Fibroblast of lung (primary cell): ENCODE measurements at regions not wholly inside any gene's neighbourhood (a gene's known extent, or its start where the extent isn't known, plus 50 kb on each side); places are given as distances from the start of the nearest gene placed in this dataset.
"Not testable (repeated sequence)": the region's sequence is repeated elsewhere in the genome, so short reads cannot be mapped to it uniquely, and the experiment has no call there.

Experiments
- DNase-seq, 2 donors: peaks; one replicate each; pipeline versions ENCODE4 v3.0.0 to v3.0.0-alpha.2; 2010; ENCODE audit warnings: low read depth in 2 of 2
- H2AFZ ChIP-seq: 2 replicates; pipeline ENCODE4 v1.5.1; 2012; ENCODE audit warnings: low read length, control low read depth, inconsistent platforms
- H3K27ac ChIP-seq: 2 replicates; pipeline ENCODE4 v1.5.1; 2011; ENCODE audit warnings: low read length, control low read depth; ENCODE audit not compliant: insufficient read depth
- H3K27me3 ChIP-seq: 2 replicates; pipeline ENCODE4 v1.5.1; 2011; ENCODE audit warnings: mild to moderate bottlenecking, low read length; ENCODE audit not compliant: control insufficient read depth, insufficient read depth
- H3K36me3 ChIP-seq: 2 replicates; pipeline ENCODE4 v1.5.1; 2011; ENCODE audit warnings: low read length; ENCODE audit not compliant: control insufficient read depth, insufficient read depth
- H3K4me1 ChIP-seq: 2 replicates; pipeline ENCODE4 v1.5.1; 2011; ENCODE audit warnings: low read length; ENCODE audit not compliant: control insufficient read depth, insufficient read depth; ENCODE audit errors: extremely low read depth
- H3K4me2 ChIP-seq: 2 replicates; pipeline ENCODE4 v1.5.1; 2011; ENCODE audit warnings: low read length, control low read depth; ENCODE audit not compliant: insufficient read depth; ENCODE audit errors: extremely low read depth
- H3K4me3 ChIP-seq, 4 experiments: fragments of 200-600 bp in 1 of 4; sonication (generic) in 1 of 4; replicated peaks in 1 of 4; 2 replicates each; pipeline ENCODE4 v1.5.1; 2011 to 2016; ENCODE audit warnings: low read length in 4 of 4, low read depth in 3 of 4, mild to moderate bottlenecking in 3 of 4, control low read depth in 2 of 4, inconsistent platforms in 1 of 4, mixed read lengths in 1 of 4; ENCODE audit not compliant: insufficient read depth in 1 of 4; ENCODE audit errors: control extremely low read depth in 1 of 4
- H3K79me2 ChIP-seq: 2 replicates; pipeline ENCODE4 v1.5.1; 2012; ENCODE audit warnings: mild to moderate bottlenecking, low read length, inconsistent platforms; ENCODE audit not compliant: control insufficient read depth, insufficient read depth
- H3K9ac ChIP-seq: 2 replicates; pipeline ENCODE4 v1.5.1; 2011; ENCODE audit warnings: mild to moderate bottlenecking, low read length, control low read depth; ENCODE audit not compliant: insufficient read depth
- H3K9me3 ChIP-seq: 2 replicates; pipeline ENCODE4 v1.5.1; 2012; ENCODE audit warnings: low read depth, low read length; ENCODE audit not compliant: control insufficient read depth, insufficient read depth
- H4K20me1 ChIP-seq: 2 replicates; pipeline ENCODE4 v1.5.1; 2011; ENCODE audit warnings: low read length; ENCODE audit not compliant: control insufficient read depth, insufficient read depth; ENCODE audit errors: extremely low read depth
- CTCF ChIP-seq, 2 donors: IDR thresholded peaks in 1 of 2; conservative IDR thresholded peaks in 1 of 2; 1 replicate in 1 of 2; 2 replicates in 1 of 2; pipeline ENCODE4 v1.5.1; 2011 to 2012; ENCODE audit warnings: low read length in 2 of 2, control low read depth in 1 of 2, inconsistent platforms in 1 of 2, low read depth in 1 of 2, mild to moderate bottlenecking in 1 of 2

GRCh38 chr11:67792273-67792990 lies 118.0 kb upstream of the ALDH3B2 start:
- DNase-seq, H3K9me3 ChIP-seq, H4K20me1 ChIP-seq, H3K27me3 ChIP-seq, H3K4me3 ChIP-seq, H3K4me2 ChIP-seq, H2AFZ ChIP-seq, H3K79me2 ChIP-seq, H3K9ac ChIP-seq, H3K36me3 ChIP-seq, H3K4me1 ChIP-seq, H3K27ac ChIP-seq: not testable (repeated sequence)
- TF ChIP-seq CTCF (conservative IDR thresholded peaks at IDR 0.05 in 1 of 2, IDR thresholded peaks at IDR 0.05 in 1 of 2; ENCODE audit: low read depth in 1 of 2, low read length in 2 of 2) = peak; percentile 22 to 40

GRCh38 chr11:67791598-67792170 lies 117.3 kb upstream of the ALDH3B2 start:
- H3K27ac ChIP-seq, H3K4me3 ChIP-seq, H3K4me1 ChIP-seq, H2AFZ ChIP-seq, H4K20me1 ChIP-seq, H3K79me2 ChIP-seq, H3K4me2 ChIP-seq, DNase-seq, H3K27me3 ChIP-seq, H3K9ac ChIP-seq, H3K9me3 ChIP-seq, H3K36me3 ChIP-seq: not testable (repeated sequence)

GRCh38 chr11:67788341-67788695 lies 113.9 kb upstream of the ALDH3B2 start:
- not testable (repeated sequence) for H3K79me2 ChIP-seq, H3K36me3 ChIP-seq

GRCh38 chr11:67787681-67788340 lies 113.4 kb upstream of the ALDH3B2 start:
- H3K36me3 ChIP-seq, H3K9me3 ChIP-seq, H3K4me1 ChIP-seq, H2AFZ ChIP-seq, H3K4me3 ChIP-seq, H3K27ac ChIP-seq, DNase-seq, H3K4me2 ChIP-seq, H3K9ac ChIP-seq, H4K20me1 ChIP-seq, H3K79me2 ChIP-seq, H3K27me3 ChIP-seq: not testable (repeated sequence)

More at GRCh38 chr11:67788341-67788695, 113.9 kb upstream of the ALDH3B2 start:
- DNase-seq, H2AFZ ChIP-seq, H3K4me2 ChIP-seq, H3K27me3 ChIP-seq, H3K4me1 ChIP-seq, H3K9ac ChIP-seq, H3K27ac ChIP-seq, H3K4me3 ChIP-seq, H4K20me1 ChIP-seq, H3K9me3 ChIP-seq: not testable (repeated sequence)

GRCh38 chr11:67781967-67782366 lies 107.5 kb upstream of the ALDH3B2 start:
- not testable (repeated sequence) for DNase-seq, H4K20me1 ChIP-seq, H3K9me3 ChIP-seq, H3K36me3 ChIP-seq, H3K9ac ChIP-seq, H3K4me2 ChIP-seq, H3K27ac ChIP-seq, H3K27me3 ChIP-seq, H3K4me3 ChIP-seq, H3K79me2 ChIP-seq, H2AFZ ChIP-seq, H3K4me1 ChIP-seq

- H4K20me1 ChIP-seq = not testable (repeated sequence)
These were observed 107.1 kb upstream of the ALDH3B2 start for GRCh38 chr11:67781506-67781905.

More at GRCh38 chr11:67781506-67781905, 107.1 kb upstream of the ALDH3B2 start:
- not testable (repeated sequence) for H3K27me3 ChIP-seq, H2AFZ ChIP-seq, H3K36me3 ChIP-seq, H3K4me3 ChIP-seq, H3K9ac ChIP-seq, H3K9me3 ChIP-seq, H3K79me2 ChIP-seq, DNase-seq, H3K4me1 ChIP-seq, H3K4me2 ChIP-seq, H3K27ac ChIP-seq
